OCI-LY1 (cell line): ENCODE measurements at regions not wholly inside any gene's neighbourhood (a gene's known extent, or its start where the extent isn't known, plus 50 kb on each side); places are given as distances from the start of the nearest gene placed in this dataset.

Experiments
- EZH2 ChIP-seq: fragments of 200-600 bp; sonication (generic), shearing (Covaris generic); IDR thresholded peaks from 2 replicates; pipeline ENCODE4 v1.8.0; 2017; ENCODE audit warnings: borderline replicate concordance, mixed run types, mild to moderate bottlenecking, antibody characterized with exemption, low read length, moderate library complexity, mixed read lengths
- TF ChIP-seq, protein P1 (sequence below): fragments of 200-600 bp; sonication (generic), shearing (Covaris generic); IDR thresholded peaks from 2 replicates; pipeline ENCODE4 v1.5.1; 2017; ENCODE audit warnings: mild to moderate bottlenecking, antibody characterized with exemption, low read length, moderate library complexity, mixed read lengths

DNA sequence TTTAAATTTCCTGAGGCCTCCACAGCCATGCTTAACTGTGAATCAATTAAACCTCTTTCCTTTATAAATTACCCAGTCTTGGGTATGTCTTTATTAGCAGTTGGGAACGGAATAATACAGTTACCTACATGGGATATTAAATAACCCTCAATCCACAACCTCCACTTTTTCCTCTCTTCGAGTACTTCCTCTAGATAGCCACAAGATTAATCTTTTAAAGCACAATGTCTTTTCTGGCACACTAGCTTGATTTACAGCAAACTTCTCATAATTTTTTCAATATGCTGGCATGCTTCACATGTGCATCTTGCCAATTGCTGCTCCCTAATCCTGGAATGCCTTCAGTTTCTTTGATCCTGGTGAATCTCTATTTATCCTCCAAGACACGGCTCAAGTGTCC is 92.2 kb downstream of the P2RY1 start:
- TF ChIP-seq, protein P1, sequence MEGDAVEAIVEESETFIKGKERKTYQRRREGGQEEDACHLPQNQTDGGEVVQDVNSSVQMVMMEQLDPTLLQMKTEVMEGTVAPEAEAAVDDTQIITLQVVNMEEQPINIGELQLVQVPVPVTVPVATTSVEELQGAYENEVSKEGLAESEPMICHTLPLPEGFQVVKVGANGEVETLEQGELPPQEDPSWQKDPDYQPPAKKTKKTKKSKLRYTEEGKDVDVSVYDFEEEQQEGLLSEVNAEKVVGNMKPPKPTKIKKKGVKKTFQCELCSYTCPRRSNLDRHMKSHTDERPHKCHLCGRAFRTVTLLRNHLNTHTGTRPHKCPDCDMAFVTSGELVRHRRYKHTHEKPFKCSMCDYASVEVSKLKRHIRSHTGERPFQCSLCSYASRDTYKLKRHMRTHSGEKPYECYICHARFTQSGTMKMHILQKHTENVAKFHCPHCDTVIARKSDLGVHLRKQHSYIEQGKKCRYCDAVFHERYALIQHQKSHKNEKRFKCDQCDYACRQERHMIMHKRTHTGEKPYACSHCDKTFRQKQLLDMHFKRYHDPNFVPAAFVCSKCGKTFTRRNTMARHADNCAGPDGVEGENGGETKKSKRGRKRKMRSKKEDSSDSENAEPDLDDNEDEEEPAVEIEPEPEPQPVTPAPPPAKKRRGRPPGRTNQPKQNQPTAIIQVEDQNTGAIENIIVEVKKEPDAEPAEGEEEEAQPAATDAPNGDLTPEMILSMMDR: no peak
- TF ChIP-seq EZH2: no peak
